ENCODE measurements at regions not wholly inside any gene's neighbourhood (a gene's known extent, or its start where the extent isn't known, plus 50 kb on each side); places are given as distances from the start of the nearest gene placed in this dataset.

- TF ChIP-seq CTCF (IDR thresholded peaks at IDR 0.05; ENCODE audit: low read depth, low read length, missing input control) (no peak), HNF4G (IDR thresholded peaks at IDR 0.05) (no peak), YY1 (IDR thresholded peaks at IDR 0.05) (no peak)
Measured at GRCh38 chr4:41408150-41408549, 129.8 kb upstream of the LIMCH1 start (continued).

GRCh38 chr4:41408859-41409593 lies 128.9 kb upstream of the LIMCH1 start:
- no peak for DNase-seq (ENCODE audit: low spot score)
- WGBS, result 81% methylated on average over 4 of the region's 4 CpGs
- H3K4me1 ChIP-seq (ENCODE audit: control insufficient read depth in 4 of 4, insufficient read depth in 4 of 4, low read length in 3 of 4), result peaks cover 0 to 3% (median 1%) of the 10 kb centered on the region in 4 donors
- H3K27me3 ChIP-seq (ENCODE audit: control insufficient read depth in 4 of 4, insufficient read depth in 4 of 4, low read length in 3 of 4), result no peaks in the 10 kb centered on the region
- H3K9ac ChIP-seq (ENCODE audit: low read depth in 1 of 2, low read length in 2 of 2), result no peak overlapping the region
- no peaks in the 10 kb centered on the region for H3K9me3 ChIP-seq (ENCODE audit: control insufficient read depth in 4 of 4, low read length in 3 of 4)
- TF ChIP-seq HNF4G (IDR thresholded peaks at IDR 0.05) (no peak), CTCF (IDR thresholded peaks at IDR 0.05; ENCODE audit: low read depth, low read length, missing input control) (no peak), ATF3 (IDR thresholded peaks at IDR 0.05) (no peak), FOXA2 (IDR thresholded peaks at IDR 0.05) (no peak), HNF4A (conservative IDR thresholded peaks at IDR 0.05) (no peak), REST (IDR thresholded peaks at IDR 0.05) (no peak), FOXA1 (IDR thresholded peaks at IDR 0.05) (no peak), ZBTB33 (IDR thresholded peaks at IDR 0.05) (no peak), NR2F2 (IDR thresholded peaks at IDR 0.05) (no peak), YY1 (IDR thresholded peaks at IDR 0.05) (no peak)
- H3K4me3 ChIP-seq (ENCODE audit: low read depth in 1 of 3, low read length in 3 of 3), result no peak overlapping the region
- no peak overlapping the region for H3K27ac ChIP-seq (ENCODE audit: low read depth in 1 of 2, low read length in 2 of 2)
- no peaks in the 10 kb centered on the region for H3K36me3 ChIP-seq (ENCODE audit: control insufficient read depth in 4 of 4, insufficient read depth in 3 of 4, low read depth in 1 of 4, low read length in 3 of 4)
